Central memory CD4-positive, alpha-beta T cell (primary cell): ENCODE measurements at regions not wholly inside any gene's neighbourhood (a gene's known extent, or its start where the extent isn't known, plus 50 kb on each side); places are given as distances from the start of the nearest gene placed in this dataset.
"Not testable (repeated sequence)": the region's sequence is repeated elsewhere in the genome, so short reads cannot be mapped to it uniquely, and the experiment has no call there.

Experiments
- DNase-seq: peaks from one replicate; pipeline ENCODE4 v3.0.0; 2022

- DNase-seq, result not testable (repeated sequence)
These were observed 54.7 kb upstream of the E2F3 start for GRCh38 chr6:20346948-20347347.

- no peak for DNase-seq
These were observed 53.6 kb upstream of the E2F3 start for GRCh38 chr6:20348041-20348440.

- DNase-seq, result no peak
These were observed 52.5 kb upstream of the E2F3 start for GRCh38 chr6:20349225-20349624.

- no peak for DNase-seq
These were observed 51.5 kb upstream of the E2F3 start for GRCh38 chr6:20350215-20350614.

- no peak for DNase-seq
These were observed 50.1 kb upstream of the E2F3 start for GRCh38 chr6:20351534-20351933.
